Ovary (tissue), 3 donors: ENCODE measurements at regions not wholly inside any gene's neighbourhood (a gene's known extent, or its start where the extent isn't known, plus 50 kb on each side); places are given as distances from the start of the nearest gene placed in this dataset.

ENCODE experiments used
- POLR2A ChIP-seq: fragments of 450-650 bp; IDR thresholded peaks from one replicate; pipeline ENCODE4 v1.6.1; 2017; ENCODE audit warnings: antibody characterized with exemption, mild to moderate bottlenecking, moderate library complexity
- TF ChIP-seq, protein P1 (sequence below), 3 donors: fragments of 450-650 bp in 2 of 3; fragments of 200-600 bp in 1 of 3; IDR thresholded peaks; one replicate each; pipeline versions ENCODE4 v1.5.1 to v1.8.0; 2016 to 2022; ENCODE audit warnings: antibody characterized with exemption in 3 of 3, mild to moderate bottlenecking in 1 of 3
- donor health status: DM: no; HTN: no; CAD: no.

DNA sequence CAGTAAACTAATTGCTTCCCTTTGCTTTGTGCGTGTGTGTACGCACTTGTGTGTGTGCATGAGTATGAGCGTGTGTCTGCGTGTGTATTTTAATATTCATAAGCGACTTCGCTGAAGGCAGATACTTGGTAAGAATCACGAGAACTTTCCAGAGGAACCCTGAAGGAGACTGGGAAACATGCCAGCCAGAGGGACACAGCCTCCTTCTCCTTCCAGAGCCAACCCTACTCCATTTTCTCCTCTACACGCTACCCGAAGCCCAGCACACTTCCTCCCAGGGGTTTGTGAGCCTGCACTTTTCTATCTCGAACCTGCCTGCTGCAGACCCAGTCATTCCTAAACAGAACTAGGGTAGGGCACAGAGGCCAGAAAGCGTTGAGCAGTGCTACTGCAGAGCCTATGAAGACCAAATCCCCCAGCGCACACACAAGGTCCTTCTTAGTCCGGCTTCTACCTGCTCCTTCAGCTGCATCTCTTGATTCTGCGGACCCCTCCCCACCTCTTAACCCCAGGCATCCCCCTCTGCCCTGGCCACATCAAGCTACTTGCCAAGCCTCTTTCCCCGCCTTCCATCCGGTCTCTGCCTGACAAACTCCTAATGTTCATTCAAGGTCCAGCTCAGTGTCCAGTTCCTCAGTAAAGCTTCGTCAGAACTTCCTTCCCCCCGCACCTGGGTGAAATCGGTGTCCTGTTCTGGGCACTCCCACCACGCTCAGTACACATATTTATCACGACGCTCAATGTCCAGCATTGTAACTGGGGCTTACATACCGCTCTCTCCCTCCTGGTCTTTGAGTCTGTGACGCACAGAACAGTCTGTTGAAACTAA is 191.8 kb downstream of the FAM43A start:
- TF ChIP-seq, protein P1, sequence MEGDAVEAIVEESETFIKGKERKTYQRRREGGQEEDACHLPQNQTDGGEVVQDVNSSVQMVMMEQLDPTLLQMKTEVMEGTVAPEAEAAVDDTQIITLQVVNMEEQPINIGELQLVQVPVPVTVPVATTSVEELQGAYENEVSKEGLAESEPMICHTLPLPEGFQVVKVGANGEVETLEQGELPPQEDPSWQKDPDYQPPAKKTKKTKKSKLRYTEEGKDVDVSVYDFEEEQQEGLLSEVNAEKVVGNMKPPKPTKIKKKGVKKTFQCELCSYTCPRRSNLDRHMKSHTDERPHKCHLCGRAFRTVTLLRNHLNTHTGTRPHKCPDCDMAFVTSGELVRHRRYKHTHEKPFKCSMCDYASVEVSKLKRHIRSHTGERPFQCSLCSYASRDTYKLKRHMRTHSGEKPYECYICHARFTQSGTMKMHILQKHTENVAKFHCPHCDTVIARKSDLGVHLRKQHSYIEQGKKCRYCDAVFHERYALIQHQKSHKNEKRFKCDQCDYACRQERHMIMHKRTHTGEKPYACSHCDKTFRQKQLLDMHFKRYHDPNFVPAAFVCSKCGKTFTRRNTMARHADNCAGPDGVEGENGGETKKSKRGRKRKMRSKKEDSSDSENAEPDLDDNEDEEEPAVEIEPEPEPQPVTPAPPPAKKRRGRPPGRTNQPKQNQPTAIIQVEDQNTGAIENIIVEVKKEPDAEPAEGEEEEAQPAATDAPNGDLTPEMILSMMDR (IDR thresholded peaks at IDR 0.05): no peak
- no peak for TF ChIP-seq POLR2A
